RWPE1 (cell line): ENCODE measurements at regions not wholly inside any gene's neighbourhood (a gene's known extent, or its start where the extent isn't known, plus 50 kb on each side); places are given as distances from the start of the nearest gene placed in this dataset.

Experiments used
- CTCF ChIA-PET: fragments of 350-600 bp; sonication (Branson Sonifier 250); formaldehyde crosslinking; extraction: SDS; loops from one replicate; lab custom pipeline; 2021; lab: Yijun Ruan, JAX
- POLR2A ChIA-PET: fragments of 400-600 bp; formaldehyde crosslinking; extraction: SDS; loops from one replicate; lab custom pipeline; 2020; ENCODE audit warnings: antibody characterized with exemption; ENCODE audit not compliant: low non-redundant PET; lab: Yijun Ruan, JAX
- DNase-seq: peaks from one replicate; pipeline ENCODE4 v3.0.0; 2012; ENCODE audit warnings: low spot score
- H3K27ac ChIP-seq: fragments of 450-650 bp; 2 replicates; pipeline ENCODE4 v1.5.1; 2017
- CTCF ChIP-seq: fragments of 450-650 bp; conservative IDR thresholded peaks from 2 replicates; pipeline ENCODE4 v1.5.1; 2017; ENCODE audit warnings: low read depth, mild to moderate bottlenecking

GRCh38 chr7:69433081-69433480 lies 165.2 kb upstream of the AUTS2 start:
- TF ChIP-seq CTCF: no peak
- DNase-seq: no peak
- H3K27ac ChIP-seq: no peak overlapping the region
- ChIA-PET POLR2A (no interaction called here), CTCF (no interaction called here)

- ChIA-PET CTCF (no interaction called here), POLR2A (no interaction called here)
- H3K27ac ChIP-seq: no peak overlapping the region
- no peak for DNase-seq
- no peak for TF ChIP-seq CTCF
Observed at GRCh38 chr7:69434398-69434815, 163.9 kb upstream of the AUTS2 start.

- H3K27ac ChIP-seq: no peak overlapping the region
- POLR2A ChIA-PET: no interaction called here
- TF ChIP-seq CTCF: no peak
- DNase-seq: no peak
- CTCF ChIA-PET: no interaction called here
Observed at GRCh38 chr7:69435711-69436110, 162.6 kb upstream of the AUTS2 start.

GRCh38 chr7:69436946-69437345 lies 161.3 kb upstream of the AUTS2 start:
- no peak for DNase-seq
- TF ChIP-seq CTCF: no peak
- H3K27ac ChIP-seq: no peak overlapping the region
- ChIA-PET POLR2A (no interaction called here), CTCF (no interaction called here)

- no peak for DNase-seq
- H3K27ac ChIP-seq: no peak overlapping the region
- CTCF ChIA-PET: no interaction called here
Observed at GRCh38 chr7:69438584-69439412, 159.5 kb upstream of the AUTS2 start.

More at GRCh38 chr7:69438584-69439412, 159.5 kb upstream of the AUTS2 start:
- POLR2A ChIA-PET: no interaction called here
- no peak for TF ChIP-seq CTCF
